Mesodermal cell (in vitro differentiated cells): ENCODE measurements at regions not wholly inside any gene's neighbourhood (a gene's known extent, or its start where the extent isn't known, plus 50 kb on each side); places are given as distances from the start of the nearest gene placed in this dataset.

Source experiments
- H3K27ac ChIP-seq: 2 replicates; pipeline ENCODE4 v1.7.0; 2013; ENCODE audit warnings: mild to moderate bottlenecking, low read depth, low read length, moderate library complexity; ENCODE audit not compliant: severe bottlenecking
- H3K36me3 ChIP-seq: 2 replicates; pipeline ENCODE4 v1.7.1; 2013; ENCODE audit warnings: mild to moderate bottlenecking, low read length, moderate library complexity; ENCODE audit not compliant: control insufficient read depth, insufficient read depth
- H3K4me1 ChIP-seq: one replicate; pipeline ENCODE4 v1.7.1; 2013; ENCODE audit warnings: mild to moderate bottlenecking, low read length; ENCODE audit not compliant: insufficient read depth, control insufficient read depth, poor library complexity, severe bottlenecking
- H3K4me3 ChIP-seq: 2 replicates; pipeline ENCODE4 v1.7.0; 2013; ENCODE audit warnings: low read length, control low read depth, mild to moderate bottlenecking; ENCODE audit not compliant: insufficient read depth, poor library complexity, severe bottlenecking; ENCODE audit errors: extremely low read depth
- H3K9me3 ChIP-seq: 2 replicates; pipeline ENCODE4 v1.7.1; 2013; ENCODE audit warnings: mild to moderate bottlenecking, low read length, moderate library complexity; ENCODE audit not compliant: control insufficient read depth
- WGBS, 2 experiments: methylation state at CpG; one replicate each; pipeline ENCODE4 v1.1.5; 2013; ENCODE audit warnings: missing lambda C conversion rate in 2 of 2; ENCODE audit not compliant: insufficient coverage in 2 of 2; 5-methylcytosine and 5-hydroxymethylcytosine counted together

DNA sequence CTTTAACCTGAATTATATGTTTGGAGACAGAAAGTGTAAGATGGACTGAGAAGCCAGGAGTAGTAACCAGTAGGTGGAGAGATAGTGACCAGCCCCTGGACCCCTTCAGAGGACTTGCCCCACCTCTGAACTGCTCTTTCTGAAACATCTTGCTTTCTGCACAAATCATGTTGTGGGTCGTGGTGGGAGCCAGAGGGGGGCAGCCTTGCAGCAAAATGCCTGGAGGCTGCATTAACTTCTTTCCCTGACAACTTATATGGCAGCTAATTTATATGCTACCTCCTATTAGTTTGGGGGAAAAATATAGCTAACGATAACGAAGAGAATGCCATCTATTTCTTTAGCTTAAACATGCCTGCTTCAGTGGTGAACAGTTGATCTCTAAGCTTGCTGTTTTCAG lies 859.8 kb downstream of the MAFB start:
- H3K36me3 ChIP-seq = no peaks in the 10 kb centered on the region
- peaks cover 7% of the 10 kb centered on the region for H3K4me1 ChIP-seq
- H3K4me3 ChIP-seq = no peak overlapping the region
- WGBS, 2 experiments = 0% methylated on average over 1 of the region's 3 CpGs; no CpG with 5 or more reads in 1 of the 2 experiments
- no peaks in the 10 kb centered on the region for H3K9me3 ChIP-seq
- no peak overlapping the region for H3K27ac ChIP-seq

DNA sequence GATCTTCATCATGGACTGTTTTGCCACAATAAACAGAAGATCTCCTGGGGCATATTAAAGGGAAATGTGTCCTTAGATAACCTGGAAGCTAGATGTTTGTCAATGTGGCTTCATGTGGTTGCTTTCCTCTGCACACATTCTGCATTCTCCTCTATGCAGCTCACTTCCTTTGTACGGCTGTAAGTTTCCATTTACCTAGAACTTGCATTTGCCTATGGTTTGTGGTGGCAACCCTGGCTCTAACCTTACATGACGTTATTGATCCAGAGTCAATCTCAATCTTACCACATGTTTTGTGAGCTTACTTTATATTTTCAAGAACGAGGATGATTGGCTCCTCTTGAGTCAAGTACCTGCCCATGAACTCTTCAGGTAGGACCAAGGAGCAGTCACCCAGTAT lies 863.1 kb downstream of the MAFB start:
- peaks cover 19% of the 10 kb centered on the region for H3K4me1 ChIP-seq
- no peak overlapping the region for H3K27ac ChIP-seq
- 89 to 100% methylated on average over 2 to 3 of the region's 3 CpGs for WGBS, 2 experiments
- H3K4me3 ChIP-seq = no peak overlapping the region
- H3K36me3 ChIP-seq = no peaks in the 10 kb centered on the region
- H3K9me3 ChIP-seq = no peaks in the 10 kb centered on the region

DNA sequence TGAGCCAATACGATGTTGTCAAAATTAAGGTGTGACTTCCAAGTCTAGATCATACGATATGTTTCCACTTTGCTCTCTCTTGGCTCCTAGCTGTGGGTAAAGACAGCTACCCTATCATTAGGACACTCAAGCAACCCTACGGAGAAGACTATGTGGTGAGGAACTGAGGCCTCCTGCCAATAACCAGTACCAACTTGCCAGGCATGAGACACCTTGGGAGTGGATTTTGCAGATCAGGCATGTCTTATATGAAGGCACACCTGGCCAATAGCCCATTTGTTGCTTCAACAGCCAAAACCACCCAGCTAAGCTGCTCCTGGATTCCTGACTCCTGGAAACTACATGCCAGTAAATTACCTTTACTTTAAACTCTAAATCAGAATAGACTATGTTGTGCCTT lies 863.4 kb downstream of the DHX35 start:
- peaks cover 19% of the 10 kb centered on the region for H3K4me1 ChIP-seq
- no peaks in the 10 kb centered on the region for H3K36me3 ChIP-seq
- H3K9me3 ChIP-seq = no peaks in the 10 kb centered on the region
- WGBS, 2 experiments = 100% methylated on average over 2 of the region's 3 CpGs
- H3K27ac ChIP-seq = no peak overlapping the region
- H3K4me3 ChIP-seq = no peak overlapping the region

DNA sequence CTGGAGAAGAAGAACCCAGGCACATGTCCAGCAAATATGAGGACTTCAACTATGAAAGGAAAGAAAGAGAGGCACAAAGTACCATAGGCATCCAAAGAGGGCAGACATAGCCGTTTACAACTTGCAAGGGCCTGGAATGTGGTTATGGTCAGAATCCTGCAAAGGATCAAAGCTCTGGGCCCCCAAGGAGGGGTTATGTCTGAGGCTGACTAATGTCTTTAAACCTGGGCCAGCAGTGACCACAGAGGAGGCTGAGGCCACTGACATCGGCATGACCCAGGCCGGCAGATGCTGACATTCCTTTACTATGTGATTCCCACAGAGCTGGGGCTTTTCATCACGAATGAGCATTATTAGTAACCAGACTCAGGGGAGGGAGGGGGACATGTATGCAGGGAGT lies 861.1 kb downstream of the DHX35 start:
- no peaks in the 10 kb centered on the region for H3K36me3 ChIP-seq
- no peaks in the 10 kb centered on the region for H3K9me3 ChIP-seq
- peaks cover 19% of the 10 kb centered on the region for H3K4me1 ChIP-seq
- peak overlapping the region; percentile 47 for H3K27ac ChIP-seq
- no peak overlapping the region for H3K4me3 ChIP-seq
- WGBS, 2 experiments = 62 to 72% methylated on average over 3 to 4 of the region's 4 CpGs

DNA sequence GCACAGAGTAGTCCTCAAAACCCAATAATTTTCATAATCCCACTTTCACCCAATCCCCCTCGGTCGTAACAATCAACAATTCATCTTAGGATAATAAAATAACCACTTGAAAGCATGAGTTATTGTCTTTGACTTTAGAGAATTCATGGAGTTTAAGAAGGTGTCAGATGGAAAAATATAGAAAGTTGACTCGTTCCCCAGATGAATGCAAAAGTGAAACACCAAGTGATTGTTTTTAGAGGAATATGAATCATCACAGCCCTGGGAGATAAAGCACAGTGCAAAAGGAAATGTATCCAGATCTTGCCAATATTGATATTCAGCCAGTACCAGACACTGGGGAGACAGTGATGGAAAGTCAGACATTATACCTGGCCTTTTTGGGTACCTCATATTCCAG lies 860.5 kb downstream of the DHX35 start:
- 89 to 100% methylated on average over 1 of the region's 3 CpGs for WGBS, 2 experiments
- H3K27ac ChIP-seq = peak overlapping the region; percentile 47
- H3K4me3 ChIP-seq = no peak overlapping the region

DNA sequence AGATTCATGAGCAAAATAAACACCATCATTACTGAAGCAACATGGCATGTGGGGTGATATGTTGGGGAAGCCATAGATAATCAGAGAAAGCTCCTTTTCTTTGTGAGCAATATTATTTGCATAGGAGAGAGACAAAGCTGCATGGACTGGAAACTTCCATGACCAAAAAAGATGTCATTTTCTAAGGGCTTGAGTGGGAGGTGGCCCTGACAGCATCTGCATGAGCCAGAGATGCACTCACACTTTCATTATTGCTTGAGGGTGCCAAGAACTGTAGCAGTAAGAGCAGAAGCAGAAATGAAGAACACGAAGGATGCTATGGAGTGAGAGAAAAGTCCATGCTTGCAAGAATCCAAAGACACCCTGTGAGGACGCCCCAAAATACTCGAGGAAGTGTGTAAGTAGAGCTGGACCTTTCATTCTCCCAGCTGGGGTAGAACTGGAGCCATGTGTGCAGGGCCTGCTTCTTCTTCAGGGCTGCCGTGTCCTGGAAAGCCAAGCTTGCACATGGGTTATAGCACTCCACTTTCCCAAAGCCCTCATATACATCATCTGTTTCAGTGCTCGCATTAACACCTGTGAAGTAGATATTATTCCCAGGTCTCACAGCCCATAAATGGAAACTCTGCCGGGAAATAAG lies 851.2 kb downstream of the DHX35 start:
- no peaks in the 10 kb centered on the region for H3K9me3 ChIP-seq
- no peaks in the 10 kb centered on the region for H3K4me1 ChIP-seq
- H3K36me3 ChIP-seq = no peaks in the 10 kb centered on the region
- no peak overlapping the region for H3K27ac ChIP-seq
- 88 to 94% methylated on average over 4 to 5 of the region's 6 CpGs for WGBS, 2 experiments
- H3K4me3 ChIP-seq = no peak overlapping the region

More for the DNA sequence above, 860.5 kb downstream of the DHX35 start:
- H3K36me3 ChIP-seq = no peaks in the 10 kb centered on the region
- H3K9me3 ChIP-seq = no peaks in the 10 kb centered on the region
- peaks cover 19% of the 10 kb centered on the region for H3K4me1 ChIP-seq

DNA sequence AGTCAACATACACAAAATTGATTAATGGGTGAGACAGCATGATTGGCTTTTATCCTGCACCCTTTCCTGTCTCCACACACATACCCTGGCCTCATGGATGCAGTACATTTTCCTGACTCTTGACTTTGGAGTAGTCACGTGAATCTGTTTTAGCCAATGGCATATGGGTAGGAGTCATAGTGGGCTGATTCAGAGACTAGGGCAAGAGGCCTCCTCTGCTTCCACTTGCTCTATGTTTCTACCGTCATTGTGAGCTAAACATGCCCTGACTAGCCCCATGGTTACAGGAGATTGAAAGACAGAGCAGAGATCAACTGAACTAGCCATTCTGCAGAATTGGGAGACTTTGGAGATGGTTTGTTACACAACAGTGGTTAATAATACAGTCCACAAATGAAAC lies 850.0 kb downstream of the DHX35 start:
- no peaks in the 10 kb centered on the region for H3K36me3 ChIP-seq
- no peak overlapping the region for H3K27ac ChIP-seq
- H3K4me3 ChIP-seq = no peak overlapping the region
- no peaks in the 10 kb centered on the region for H3K4me1 ChIP-seq
- WGBS, 2 experiments = 100% methylated on average over 1 to 2 of the region's 2 CpGs
- H3K9me3 ChIP-seq = no peaks in the 10 kb centered on the region

DNA sequence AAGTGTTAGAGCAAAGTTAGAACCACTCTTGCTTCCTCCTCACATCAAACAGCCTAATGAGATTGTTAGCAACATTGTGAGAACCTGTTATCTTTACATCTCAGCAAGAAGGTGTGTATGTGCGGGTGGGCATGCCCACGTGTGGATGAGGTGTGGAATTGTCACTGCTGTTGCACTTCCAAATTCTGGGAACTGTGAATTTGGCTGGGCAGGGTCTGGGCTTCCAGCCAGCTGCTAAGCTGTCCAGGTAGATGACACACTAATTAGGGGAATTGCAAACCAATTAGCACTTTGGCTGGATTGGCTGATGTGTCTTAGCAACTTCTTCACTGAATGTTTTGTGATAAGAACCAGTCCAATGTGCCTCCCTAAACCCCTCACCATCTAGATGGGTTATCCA lies 848.2 kb downstream of the DHX35 start:
- H3K27ac ChIP-seq = no peak overlapping the region
- no peaks in the 10 kb centered on the region for H3K4me1 ChIP-seq
- no peaks in the 10 kb centered on the region for H3K9me3 ChIP-seq
- no peaks in the 10 kb centered on the region for H3K36me3 ChIP-seq
- WGBS, 2 experiments = 79 to 86% methylated on average over 2 of the region's 2 CpGs
- H3K4me3 ChIP-seq = no peak overlapping the region

DNA sequence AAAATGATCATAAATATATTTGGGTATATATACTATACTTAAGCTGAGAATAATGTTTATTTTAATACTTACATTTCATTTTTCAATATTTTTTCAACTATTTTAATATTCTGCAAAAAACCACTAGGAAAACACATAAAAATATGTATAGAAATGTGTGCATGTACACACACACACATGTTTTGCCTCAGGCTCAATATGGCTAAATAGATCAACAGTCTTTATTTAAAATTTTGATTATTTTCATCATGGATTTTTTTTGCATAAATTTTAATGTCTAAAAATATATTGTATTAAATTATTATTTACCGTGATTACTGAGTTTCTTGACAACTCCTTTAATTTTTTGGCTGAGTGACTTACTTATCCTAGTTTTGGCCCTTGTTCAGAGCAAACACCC lies 846.5 kb downstream of the DHX35 start:
- Histone ChIP-seq H3K4me3 (no peak overlapping the region), H3K4me1 (no peaks in the 10 kb centered on the region), H3K36me3 (no peaks in the 10 kb centered on the region), H3K9me3 (no peaks in the 10 kb centered on the region), H3K27ac (no peak overlapping the region)
- no CpG with 5 or more reads among the region's 1 CpG for WGBS, 2 experiments

DNA sequence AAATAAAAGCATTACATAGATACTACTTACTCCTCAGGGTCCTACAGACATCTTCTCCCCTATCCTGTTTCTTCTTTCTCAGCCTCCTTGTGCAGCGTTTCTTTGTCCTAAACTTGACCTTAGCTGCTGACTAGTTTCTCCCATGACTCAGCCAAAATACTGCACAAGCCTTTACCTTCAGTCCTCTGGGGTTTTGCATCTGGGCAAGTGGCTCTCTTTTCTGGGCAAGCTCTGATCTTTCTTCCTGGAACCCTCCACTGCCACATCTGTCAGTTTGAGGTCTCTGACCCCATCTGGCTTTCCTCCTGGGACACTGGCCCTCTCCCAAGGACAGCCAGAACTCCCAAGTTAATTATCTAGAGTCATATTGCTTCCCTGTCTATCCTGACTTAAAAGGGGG lies 838.4 kb downstream of the DHX35 start:
- Histone ChIP-seq H3K4me1 (no peaks in the 10 kb centered on the region), H3K4me3 (no peak overlapping the region), H3K36me3 (no peaks in the 10 kb centered on the region), H3K27ac (no peak overlapping the region), H3K9me3 (no peaks in the 10 kb centered on the region)
- 75 to 86% methylated on average over 1 of the region's 1 CpG for WGBS, 2 experiments

DNA sequence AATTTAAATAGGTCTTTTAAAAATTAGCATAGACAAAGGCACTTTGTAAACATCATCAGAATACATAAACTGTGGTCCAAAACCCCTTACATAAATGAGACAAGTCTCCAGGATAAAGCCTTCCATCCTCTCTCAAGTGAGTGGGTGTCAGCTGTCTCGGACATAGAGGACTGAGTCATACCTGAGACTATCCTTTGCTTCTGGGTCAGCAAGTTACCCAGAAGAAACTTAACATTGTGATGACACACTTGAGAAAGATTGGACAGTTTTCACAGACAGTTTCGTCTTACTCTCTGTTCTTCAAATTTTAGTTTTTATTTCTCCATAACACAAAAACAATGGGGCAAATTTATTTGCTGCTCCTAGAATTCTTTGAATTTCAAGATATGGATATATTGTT lies 838.0 kb downstream of the DHX35 start:
- WGBS, 2 experiments = 0% methylated on average over 1 of the region's 2 CpGs
- H3K4me1 ChIP-seq = no peaks in the 10 kb centered on the region
- no peak overlapping the region for H3K4me3 ChIP-seq
- no peaks in the 10 kb centered on the region for H3K9me3 ChIP-seq
- H3K36me3 ChIP-seq = no peaks in the 10 kb centered on the region
- no peak overlapping the region for H3K27ac ChIP-seq
